ENCODE measurements at regions not wholly inside any gene's neighbourhood (a gene's known extent, or its start where the extent isn't known, plus 50 kb on each side); places are given as distances from the start of the nearest gene placed in this dataset.

DNA sequence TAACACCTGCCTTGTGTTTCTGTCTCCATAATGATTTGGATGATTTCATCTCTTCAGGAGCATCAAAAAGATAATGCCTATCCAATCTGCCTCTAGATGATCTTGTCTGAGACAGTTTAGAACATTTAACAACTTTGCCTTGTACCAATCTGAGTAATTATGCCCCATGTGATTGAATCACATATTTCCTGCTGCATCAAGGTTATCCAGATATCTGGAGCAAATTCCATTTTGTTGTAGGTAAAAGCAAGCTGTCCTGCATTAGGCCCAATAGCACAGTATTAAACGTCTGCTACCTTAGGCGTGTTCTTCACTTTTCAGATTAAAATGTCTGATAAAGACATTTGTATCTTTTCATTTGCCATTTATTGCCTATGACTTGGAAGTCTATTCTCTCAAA lies 54.1 kb upstream of the MARCHF11 start:
- TF ChIP-seq POLR2AphosphoS5 (IDR thresholded peaks at IDR 0.05; ENCODE audit: low read depth, low read length) (no peak), SIN3A (IDR thresholded peaks at IDR 0.05; ENCODE audit: borderline replicate concordance, insufficient read depth, low read length) (no peak), TAF1 (IDR thresholded peaks at IDR 0.05; ENCODE audit: borderline replicate concordance, insufficient read depth, low read length) (no peak), FOXP2 (optimal IDR thresholded peaks at IDR 0.05; ENCODE audit: borderline replicate concordance, extremely low read depth, extremely low read length, insufficient read depth) (no peak)
- TF ChIP-seq, protein P1, sequence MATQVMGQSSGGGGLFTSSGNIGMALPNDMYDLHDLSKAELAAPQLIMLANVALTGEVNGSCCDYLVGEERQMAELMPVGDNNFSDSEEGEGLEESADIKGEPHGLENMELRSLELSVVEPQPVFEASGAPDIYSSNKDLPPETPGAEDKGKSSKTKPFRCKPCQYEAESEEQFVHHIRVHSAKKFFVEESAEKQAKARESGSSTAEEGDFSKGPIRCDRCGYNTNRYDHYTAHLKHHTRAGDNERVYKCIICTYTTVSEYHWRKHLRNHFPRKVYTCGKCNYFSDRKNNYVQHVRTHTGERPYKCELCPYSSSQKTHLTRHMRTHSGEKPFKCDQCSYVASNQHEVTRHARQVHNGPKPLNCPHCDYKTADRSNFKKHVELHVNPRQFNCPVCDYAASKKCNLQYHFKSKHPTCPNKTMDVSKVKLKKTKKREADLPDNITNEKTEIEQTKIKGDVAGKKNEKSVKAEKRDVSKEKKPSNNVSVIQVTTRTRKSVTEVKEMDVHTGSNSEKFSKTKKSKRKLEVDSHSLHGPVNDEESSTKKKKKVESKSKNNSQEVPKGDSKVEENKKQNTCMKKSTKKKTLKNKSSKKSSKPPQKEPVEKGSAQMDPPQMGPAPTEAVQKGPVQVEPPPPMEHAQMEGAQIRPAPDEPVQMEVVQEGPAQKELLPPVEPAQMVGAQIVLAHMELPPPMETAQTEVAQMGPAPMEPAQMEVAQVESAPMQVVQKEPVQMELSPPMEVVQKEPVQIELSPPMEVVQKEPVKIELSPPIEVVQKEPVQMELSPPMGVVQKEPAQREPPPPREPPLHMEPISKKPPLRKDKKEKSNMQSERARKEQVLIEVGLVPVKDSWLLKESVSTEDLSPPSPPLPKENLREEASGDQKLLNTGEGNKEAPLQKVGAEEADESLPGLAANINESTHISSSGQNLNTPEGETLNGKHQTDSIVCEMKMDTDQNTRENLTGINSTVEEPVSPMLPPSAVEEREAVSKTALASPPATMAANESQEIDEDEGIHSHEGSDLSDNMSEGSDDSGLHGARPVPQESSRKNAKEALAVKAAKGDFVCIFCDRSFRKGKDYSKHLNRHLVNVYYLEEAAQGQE (IDR thresholded peaks at IDR 0.05; ENCODE audit: insufficient read depth in 1 of 2, low read depth in 2 of 2, low read length in 2 of 2): no peak
